Ovary (tissue), 7 donors: ENCODE measurements at regions not wholly inside any gene's neighbourhood (a gene's known extent, or its start where the extent isn't known, plus 50 kb on each side); places are given as distances from the start of the nearest gene placed in this dataset.
A peak's percentile ranks its signal among the peaks of the same experiment; 100 is the strongest.

ENCODE experiments used
- DNase-seq, 5 donors: peaks; one replicate each; pipeline ENCODE4 v3.0.0-alpha.2; 2019 to 2020
- H3K27ac ChIP-seq, 2 donors: fragments of 200-600 bp; one replicate each; pipeline versions ENCODE4 v1.5.1 to v1.8.0; 2019 to 2022
- H3K27me3 ChIP-seq: fragments of 200-600 bp; one replicate; pipeline ENCODE4 v1.8.0; 2022
- H3K36me3 ChIP-seq: fragments of 200-600 bp; sonication (generic); one replicate; pipeline ENCODE4 v1.5.1; 2019
- H3K4me1 ChIP-seq: one replicate; pipeline ENCODE4 v1.8.1; 2013; ENCODE audit warnings: mild to moderate bottlenecking, moderate library complexity; ENCODE audit not compliant: insufficient read depth
- H3K4me3 ChIP-seq: fragments of 200-600 bp; sonication (generic); one replicate; pipeline ENCODE4 v1.5.1; 2017
- H3K9me3 ChIP-seq, 2 donors: fragments of 200-600 bp in 1 of 2; sonication (generic) in 1 of 2; one replicate each; pipeline versions ENCODE4 v1.5.1 to v1.8.1; 2013 to 2019; ENCODE audit warnings: mild to moderate bottlenecking in 1 of 2, moderate library complexity in 1 of 2
- EP300 ChIP-seq: sonication (generic); formaldehyde crosslinking; IDR thresholded peaks from one replicate; pipeline ENCODE4 v1.6.1; 2017; ENCODE audit warnings: antibody characterized with exemption
- POLR2A ChIP-seq: fragments of 450-650 bp; IDR thresholded peaks from one replicate; pipeline ENCODE4 v1.6.1; 2017; ENCODE audit warnings: antibody characterized with exemption, mild to moderate bottlenecking, moderate library complexity
- WGBS, 3 donors: extraction: QIAGEN DNeasy Blood & Tissue Kit in 1 of 3; methylation state at CpG; one replicate each; pipeline versions ENCODE4 v1.1.5 to v1.1.7; 2013 to 2017; 5-methylcytosine and 5-hydroxymethylcytosine counted together
- intact Hi-C, 4 donors: fragments of 100-400 bp; cut with DNase I; formaldehyde crosslinking; loops; one replicate each; pipeline versions ENCODE4 v1.11.0 to v1.15.1; 2022 to 2023
- TF ChIP-seq, protein P1 (sequence below), 3 donors: fragments of 450-650 bp in 2 of 3; fragments of 200-600 bp in 1 of 3; IDR thresholded peaks; one replicate each; pipeline versions ENCODE4 v1.5.1 to v1.8.0; 2016 to 2022; ENCODE audit warnings: antibody characterized with exemption in 3 of 3, mild to moderate bottlenecking in 1 of 3
- donor health status: DM: no; HTN: no; CAD: no; lungs with moderate emphysema.
- donor health status: DM: no; HTN: no; CAD: no.
- donor health status: Bipolar disorder and iron deficiency.
- donor health status: DM: no; HTN: no; CAD: no.
- donor health status: DM: yes; HTN: yes; CAD: no.

DNA sequence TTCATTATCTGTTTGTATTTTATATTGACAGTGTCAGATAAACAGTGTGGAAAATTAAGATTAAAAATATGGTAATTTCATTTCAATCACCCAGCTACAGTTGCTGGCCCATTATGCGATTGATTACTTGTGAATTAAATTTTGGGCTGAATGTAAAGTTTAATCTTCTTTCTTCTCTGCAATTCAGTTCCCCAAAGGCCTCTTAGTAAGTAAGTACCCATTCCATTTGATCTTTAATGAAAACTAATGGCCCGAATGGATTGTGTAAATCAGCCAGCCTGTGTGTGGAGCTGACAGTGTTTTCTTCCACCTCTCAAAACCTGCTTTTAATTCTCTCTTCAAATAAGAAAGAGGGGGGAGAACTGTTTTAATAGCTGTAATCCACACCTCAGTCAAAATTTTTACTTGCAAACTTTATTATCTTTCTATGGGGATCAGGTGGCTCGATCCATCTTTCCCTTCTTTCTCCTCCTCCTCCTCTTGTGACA is 307.1 kb downstream of the IL20RB start:
- WGBS, 3 donors, result 82 to 85% (median 83%) methylated on average over 3 of the region's 3 CpGs
- Histone ChIP-seq H3K36me3 (no peaks in the 10 kb centered on the region), H3K4me3 (no peak overlapping the region), H3K9me3 (no peaks in the 10 kb centered on the region), H3K27ac (no peak overlapping the region), H3K4me1 (no peaks in the 10 kb centered on the region), H3K27me3 (no peaks in the 10 kb centered on the region)
- TF ChIP-seq, protein P1, sequence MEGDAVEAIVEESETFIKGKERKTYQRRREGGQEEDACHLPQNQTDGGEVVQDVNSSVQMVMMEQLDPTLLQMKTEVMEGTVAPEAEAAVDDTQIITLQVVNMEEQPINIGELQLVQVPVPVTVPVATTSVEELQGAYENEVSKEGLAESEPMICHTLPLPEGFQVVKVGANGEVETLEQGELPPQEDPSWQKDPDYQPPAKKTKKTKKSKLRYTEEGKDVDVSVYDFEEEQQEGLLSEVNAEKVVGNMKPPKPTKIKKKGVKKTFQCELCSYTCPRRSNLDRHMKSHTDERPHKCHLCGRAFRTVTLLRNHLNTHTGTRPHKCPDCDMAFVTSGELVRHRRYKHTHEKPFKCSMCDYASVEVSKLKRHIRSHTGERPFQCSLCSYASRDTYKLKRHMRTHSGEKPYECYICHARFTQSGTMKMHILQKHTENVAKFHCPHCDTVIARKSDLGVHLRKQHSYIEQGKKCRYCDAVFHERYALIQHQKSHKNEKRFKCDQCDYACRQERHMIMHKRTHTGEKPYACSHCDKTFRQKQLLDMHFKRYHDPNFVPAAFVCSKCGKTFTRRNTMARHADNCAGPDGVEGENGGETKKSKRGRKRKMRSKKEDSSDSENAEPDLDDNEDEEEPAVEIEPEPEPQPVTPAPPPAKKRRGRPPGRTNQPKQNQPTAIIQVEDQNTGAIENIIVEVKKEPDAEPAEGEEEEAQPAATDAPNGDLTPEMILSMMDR (IDR thresholded peaks at IDR 0.05), result no peak
- TF ChIP-seq EP300 (no peak), POLR2A (no peak)
- intact Hi-C loops, result no loop called here
- DNase-seq, result no peak

DNA sequence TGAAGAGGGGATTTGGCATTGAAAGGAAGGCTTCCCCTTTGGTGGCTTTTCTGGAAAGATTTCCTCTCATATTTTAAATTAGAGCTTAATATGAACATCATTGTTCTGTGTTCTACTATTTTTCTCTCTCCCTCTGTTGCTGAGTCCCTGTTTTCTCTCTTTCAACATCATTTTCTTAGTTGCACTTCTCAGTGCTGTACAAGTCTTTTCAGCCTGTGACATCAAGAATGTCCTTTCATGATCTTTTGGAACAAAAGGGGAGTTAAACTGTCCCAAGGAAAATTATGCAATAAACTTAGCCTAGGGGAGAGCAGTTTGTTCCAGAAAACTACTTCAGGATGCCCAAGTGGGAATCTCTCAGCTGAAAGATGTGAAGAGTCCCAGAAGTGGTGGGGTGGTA is 325.1 kb downstream of the IL20RB start:
- intact Hi-C loops, result no loop called here
- peaks cover 2% of the 10 kb centered on the region for H3K4me1 ChIP-seq
- no peak overlapping the region for H3K4me3 ChIP-seq
- no peaks in the 10 kb centered on the region for H3K9me3 ChIP-seq
- no peak for DNase-seq
- no peak for TF ChIP-seq POLR2A
- H3K36me3 ChIP-seq, result no peaks in the 10 kb centered on the region
- no peaks in the 10 kb centered on the region for H3K27me3 ChIP-seq
- no peak overlapping the region for H3K27ac ChIP-seq

DNA sequence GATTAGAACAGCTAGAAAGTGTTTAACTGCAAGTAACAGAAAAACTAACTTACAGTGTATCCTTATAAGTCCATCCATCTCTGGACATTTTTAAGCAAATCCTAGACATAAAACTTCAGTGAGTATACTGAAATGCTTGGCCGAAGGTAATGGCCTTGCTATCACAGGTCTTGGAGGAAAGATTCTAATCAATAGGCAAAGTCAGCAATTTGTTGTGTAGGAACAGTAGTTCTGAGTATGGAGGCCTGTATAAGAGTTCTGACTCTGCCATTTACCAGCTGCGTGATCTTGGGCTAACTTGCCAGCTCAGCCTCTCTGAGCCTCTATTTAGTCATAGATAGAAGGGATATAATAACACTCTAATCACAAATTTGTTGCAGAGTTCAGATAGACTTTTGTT is 328.1 kb downstream of the IL20RB start:
- intact Hi-C loops, result no loop called here
- no peak overlapping the region for H3K27ac ChIP-seq
- peaks cover 2% of the 10 kb centered on the region for H3K4me1 ChIP-seq
- 88 to 91% (median 90%) methylated on average over 2 of the region's 2 CpGs for WGBS, 3 donors
- H3K27me3 ChIP-seq, result no peaks in the 10 kb centered on the region
- H3K36me3 ChIP-seq, result no peaks in the 10 kb centered on the region
- H3K4me3 ChIP-seq, result no peak overlapping the region
- no peak for DNase-seq
- H3K9me3 ChIP-seq, result no peaks in the 10 kb centered on the region
- TF ChIP-seq, protein P1 (IDR thresholded peaks at IDR 0.05), result no peak
- TF ChIP-seq EP300 (no peak), POLR2A (no peak)

DNA sequence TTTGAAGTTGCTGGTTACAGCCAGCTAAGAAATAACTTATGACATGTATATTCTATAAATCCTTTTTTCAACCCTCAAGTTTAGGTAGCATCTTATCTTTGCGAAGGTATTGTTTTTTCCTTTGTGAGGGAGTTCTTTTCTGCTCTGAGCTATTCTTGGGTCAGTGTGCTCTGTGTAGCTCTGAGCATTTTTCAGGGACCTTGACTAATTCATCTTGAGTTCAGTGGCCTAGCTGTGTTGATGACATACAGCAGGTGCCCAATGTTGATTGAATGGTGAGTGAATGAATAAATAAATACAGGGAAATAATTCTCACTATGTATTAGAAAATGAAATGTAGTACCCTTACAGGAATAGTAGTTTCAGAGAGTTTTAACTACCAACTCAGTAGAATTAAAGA is 335.3 kb downstream of the IL20RB start:
- Histone ChIP-seq H3K27me3 (no peaks in the 10 kb centered on the region), H3K4me3 (no peak overlapping the region), H3K36me3 (no peaks in the 10 kb centered on the region), H3K4me1 (no peaks in the 10 kb centered on the region), H3K9me3 (no peaks in the 10 kb centered on the region), H3K27ac (no peak overlapping the region)
- intact Hi-C loops, result no loop called here
- DNase-seq, result no peak
- 19 to 37% (median 35%) methylated on average over 1 of the region's 1 CpG for WGBS, 3 donors
- TF ChIP-seq EP300 (no peak), POLR2A (no peak)
- TF ChIP-seq, protein P1 (IDR thresholded peaks at IDR 0.05), result no peak

DNA sequence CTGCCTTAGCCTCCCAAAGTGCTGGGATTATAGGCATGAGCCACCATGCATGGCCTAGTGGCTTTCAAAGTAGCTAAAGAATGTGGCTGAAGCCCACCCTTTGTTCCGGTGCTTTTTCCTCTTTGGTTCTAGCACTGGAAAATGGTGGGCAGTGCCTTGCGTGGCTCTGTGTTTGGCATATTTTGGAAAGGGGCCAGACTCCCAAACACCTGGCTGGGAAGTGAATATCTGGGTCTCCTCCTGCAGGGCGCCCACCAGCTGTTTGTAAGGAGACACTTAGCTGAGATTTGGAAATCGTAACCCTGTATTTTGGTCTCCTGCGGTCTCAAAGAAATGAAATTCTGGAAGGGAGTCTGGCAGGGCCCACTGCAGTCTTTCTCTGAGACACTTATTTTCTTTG is 336.4 kb downstream of the IL20RB start:
- WGBS, 3 donors, result 29 to 52% (median 36%) methylated on average over 5 of the region's 5 CpGs
- H3K4me1 ChIP-seq, result no peaks in the 10 kb centered on the region
- no peak overlapping the region for H3K4me3 ChIP-seq
- no peaks in the 10 kb centered on the region for H3K36me3 ChIP-seq
- intact Hi-C loops, result no loop called here
- H3K9me3 ChIP-seq, result no peaks in the 10 kb centered on the region
- no peak overlapping the region for H3K27ac ChIP-seq
- TF ChIP-seq POLR2A, result no peak
- no peak for TF ChIP-seq EP300
- DNase-seq, result peak in 1 of 5 donors; percentile 10
- H3K27me3 ChIP-seq, result no peaks in the 10 kb centered on the region

DNA sequence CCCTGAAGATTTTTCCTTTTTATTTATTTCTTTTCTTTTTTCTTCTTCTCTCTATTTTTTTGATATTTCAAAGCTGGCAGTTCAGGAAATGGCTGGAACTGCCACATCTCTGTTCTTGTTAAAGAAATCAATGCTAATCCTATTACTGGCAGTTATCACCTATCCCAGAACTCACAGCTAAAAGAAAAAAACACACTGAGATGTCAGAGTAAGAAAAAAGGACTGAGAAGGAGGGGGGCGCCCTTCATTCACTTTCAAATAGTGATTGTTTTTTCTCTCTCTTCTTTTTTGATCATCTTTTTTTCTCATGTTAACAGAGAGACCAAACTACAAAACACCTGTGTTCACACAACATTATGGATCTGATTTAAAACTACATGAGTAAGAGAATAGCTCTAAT is 337.1 kb downstream of the IL20RB start:
- no peaks in the 10 kb centered on the region for H3K27me3 ChIP-seq
- no peak for DNase-seq
- H3K36me3 ChIP-seq, result no peaks in the 10 kb centered on the region
- TF ChIP-seq EP300, result no peak
- TF ChIP-seq, protein P1 (IDR thresholded peaks at IDR 0.05), result no peak
- TF ChIP-seq POLR2A, result no peak
- 65 to 75% (median 70%) methylated on average over 1 of the region's 1 CpG for WGBS, 3 donors
- H3K4me1 ChIP-seq, result no peaks in the 10 kb centered on the region
- H3K4me3 ChIP-seq, result no peak overlapping the region
- intact Hi-C loops, result no loop called here
- no peaks in the 10 kb centered on the region for H3K9me3 ChIP-seq
- H3K27ac ChIP-seq, result no peak overlapping the region
